Stimulated activated CD8-positive, alpha-beta memory T cell treated with anti-CD3 and anti-CD28 coated beads, Interleukin-15, amount 100 ng/mL, for 48 hours (primary cell): ENCODE measurements at regions not wholly inside any gene's neighbourhood (a gene's known extent, or its start where the extent isn't known, plus 50 kb on each side); places are given as distances from the start of the nearest gene placed in this dataset.

ENCODE experiments used
- DNase-seq, 2 donors: peaks; one replicate each; pipeline ENCODE4 v3.0.0-alpha.2; 2020; ENCODE audit warnings: low read depth in 2 of 2

- DNase-seq = no peak
Observed at GRCh38 chr13:40143559-40143958, 488.1 kb downstream of the COG6 start.

GRCh38 chr13:40145139-40145538, 489.7 kb downstream of the COG6 start:
- no peak for DNase-seq

- no peak for DNase-seq
Observed at GRCh38 chr13:40146063-40146462, 490.6 kb downstream of the COG6 start.

GRCh38 chr13:40146611-40147117, 491.2 kb downstream of the COG6 start:
- no peak for DNase-seq

GRCh38 chr13:40148101-40148500, 492.6 kb downstream of the COG6 start:
- DNase-seq = no peak

- DNase-seq = no peak
Observed at GRCh38 chr13:40148742-40149141, 493.3 kb downstream of the COG6 start.

GRCh38 chr13:40149611-40150274, 494.3 kb downstream of the COG6 start:
- no peak for DNase-seq

- DNase-seq = no peak
Observed at GRCh38 chr13:40151673-40152072, 496.2 kb downstream of the COG6 start.

- DNase-seq = no peak
Observed at GRCh38 chr13:40152145-40152544, 496.7 kb downstream of the COG6 start.

GRCh38 chr13:40152922-40153321, 497.5 kb downstream of the COG6 start:
- no peak for DNase-seq

- DNase-seq = no peak
Observed at GRCh38 chr13:40153516-40153915, 498.1 kb downstream of the COG6 start.

- DNase-seq = no peak
Observed at GRCh38 chr13:40155201-40155600, 499.7 kb downstream of the COG6 start.

GRCh38 chr13:40158218-40158617, 502.8 kb downstream of the COG6 start:
- no peak for DNase-seq

- no peak for DNase-seq
Observed at GRCh38 chr13:40158757-40159156, 503.3 kb downstream of the COG6 start.

- DNase-seq = no peak
Observed at GRCh38 chr13:40159736-40160135, 504.3 kb downstream of the COG6 start.

- DNase-seq = no peak
Observed at GRCh38 chr13:40160618-40161350, 505.3 kb downstream of the COG6 start.

GRCh38 chr13:40161351-40161810, 505.1 kb downstream of the FOXO1 start:
- DNase-seq = no peak

GRCh38 chr13:40161931-40162330, 504.5 kb downstream of the FOXO1 start:
- no peak for DNase-seq

GRCh38 chr13:40163066-40164000, 503.1 kb downstream of the FOXO1 start:
- DNase-seq = no peak

GRCh38 chr13:40164133-40164532, 502.3 kb downstream of the FOXO1 start:
- DNase-seq = no peak

- DNase-seq = no peak
Observed at GRCh38 chr13:40165316-40165932, 501.0 kb downstream of the FOXO1 start.

- no peak for DNase-seq
Observed at GRCh38 chr13:40167327-40167726, 499.1 kb downstream of the FOXO1 start.
